ENCODE measurements at regions not wholly inside any gene's neighbourhood (a gene's known extent, or its start where the extent isn't known, plus 50 kb on each side); places are given as distances from the start of the nearest gene placed in this dataset.

GRCh38 chr4:106502106-106502699 is 133.6 kb upstream of the GIMD1 start:
- DNase-seq, result peak; percentile 7
- no peak for TF ChIP-seq EZH2 (IDR thresholded peaks at IDR 0.05; ENCODE audit: borderline replicate concordance, insufficient read depth, low read depth, low read length, poor library complexity, severe bottlenecking)
- TF ChIP-seq, protein P1, sequence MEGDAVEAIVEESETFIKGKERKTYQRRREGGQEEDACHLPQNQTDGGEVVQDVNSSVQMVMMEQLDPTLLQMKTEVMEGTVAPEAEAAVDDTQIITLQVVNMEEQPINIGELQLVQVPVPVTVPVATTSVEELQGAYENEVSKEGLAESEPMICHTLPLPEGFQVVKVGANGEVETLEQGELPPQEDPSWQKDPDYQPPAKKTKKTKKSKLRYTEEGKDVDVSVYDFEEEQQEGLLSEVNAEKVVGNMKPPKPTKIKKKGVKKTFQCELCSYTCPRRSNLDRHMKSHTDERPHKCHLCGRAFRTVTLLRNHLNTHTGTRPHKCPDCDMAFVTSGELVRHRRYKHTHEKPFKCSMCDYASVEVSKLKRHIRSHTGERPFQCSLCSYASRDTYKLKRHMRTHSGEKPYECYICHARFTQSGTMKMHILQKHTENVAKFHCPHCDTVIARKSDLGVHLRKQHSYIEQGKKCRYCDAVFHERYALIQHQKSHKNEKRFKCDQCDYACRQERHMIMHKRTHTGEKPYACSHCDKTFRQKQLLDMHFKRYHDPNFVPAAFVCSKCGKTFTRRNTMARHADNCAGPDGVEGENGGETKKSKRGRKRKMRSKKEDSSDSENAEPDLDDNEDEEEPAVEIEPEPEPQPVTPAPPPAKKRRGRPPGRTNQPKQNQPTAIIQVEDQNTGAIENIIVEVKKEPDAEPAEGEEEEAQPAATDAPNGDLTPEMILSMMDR (IDR thresholded peaks at IDR 0.05), result peak; percentile 51
- ChIA-PET CTCF (no interaction called here), POLR2A (no interaction called here)
- Mint-ChIP-seq H3K27me3 (peaks cover 10% of the 10 kb centered on the region), H3K4me1 (peaks cover 4% of the 10 kb centered on the region), H3K4me3 (no peak overlapping the region), H3K9me3 (ENCODE audit: insufficient read depth) (no peaks in the 10 kb centered on the region), H3K27ac (no peak overlapping the region)
- H3K9ac ChIP-seq (ENCODE audit: low read length), result no peak overlapping the region
- H3K36me3 ChIP-seq (replicated peaks in 1 of 2; ENCODE audit: control extremely low read depth in 1 of 2, control insufficient read depth in 1 of 2, extremely low read depth in 1 of 2, insufficient read depth in 2 of 2, low read length in 1 of 2), result no peaks in the 10 kb centered on the region
- WGBS (ENCODE audit: insufficient coverage), result 9% methylated on average over 6 of the region's 11 CpGs
- H3K9me3 ChIP-seq (ENCODE audit: control extremely low read depth in 1 of 3, control insufficient read depth in 2 of 3, insufficient read depth in 1 of 3, low read length in 2 of 3), result no peaks in the 10 kb centered on the region
- peak overlapping the region; percentile 14 for H2AFZ ChIP-seq (ENCODE audit: insufficient read depth, low read depth, low read length, poor library complexity, severe bottlenecking)
- H3K4me1 ChIP-seq (ENCODE audit: control insufficient read depth in 2 of 2, insufficient read depth in 2 of 2, low read length in 2 of 2), result no peaks in the 10 kb centered on the region
- H3K27ac ChIP-seq (ENCODE audit: low read length in 2 of 2), result no peak overlapping the region
- no peaks in the 10 kb centered on the region for H4K20me1 ChIP-seq (ENCODE audit: control insufficient read depth, insufficient read depth, low read length, poor library complexity, severe bottlenecking)
- no peak for ATAC-seq (ENCODE audit: low read depth)
- no peaks in the 10 kb centered on the region for H3K27me3 ChIP-seq (replicated peaks in 1 of 4; ENCODE audit: control extremely low read depth in 1 of 4, control insufficient read depth in 3 of 4, insufficient read depth in 4 of 4, low read length in 3 of 4)
- H3K4me2 ChIP-seq (replicated peaks; ENCODE audit: low read depth, low read length, poor library complexity, severe bottlenecking), result no peak overlapping the region
- H3K4me3 ChIP-seq (ENCODE audit: control extremely low read depth in 1 of 5, extremely low read depth in 1 of 5, insufficient read depth in 1 of 5, low read depth in 2 of 5, low read length in 4 of 5), result no peak overlapping the region
- intact Hi-C loops (cut with micrococcal nuclease), result loop anchor here (10.0 kb wide), 1 partner anchor 237 kb away; no protein-coding TSS in a partner anchor
- no peaks in the 10 kb centered on the region for H3K79me2 ChIP-seq (ENCODE audit: control insufficient read depth, insufficient read depth, low read length)

- Histone ChIP-seq H3K27me3 (replicated peaks in 1 of 4; ENCODE audit: control extremely low read depth in 1 of 4, control insufficient read depth in 3 of 4, insufficient read depth in 4 of 4, low read length in 3 of 4) (no peaks in the 10 kb centered on the region), H3K79me2 (ENCODE audit: control insufficient read depth, insufficient read depth, low read length) (no peaks in the 10 kb centered on the region), H3K4me1 (ENCODE audit: control insufficient read depth in 2 of 2, insufficient read depth in 2 of 2, low read length in 2 of 2) (no peaks in the 10 kb centered on the region), H2AFZ (ENCODE audit: insufficient read depth, low read depth, low read length, poor library complexity, severe bottlenecking) (no peak overlapping the region), H3K4me3 (ENCODE audit: control extremely low read depth in 1 of 5, extremely low read depth in 1 of 5, insufficient read depth in 1 of 5, low read depth in 2 of 5, low read length in 4 of 5) (no peak overlapping the region), H3K9me3 (ENCODE audit: control extremely low read depth in 1 of 3, control insufficient read depth in 2 of 3, insufficient read depth in 1 of 3, low read length in 2 of 3) (no peaks in the 10 kb centered on the region), H3K27ac (ENCODE audit: low read length in 2 of 2) (no peak overlapping the region), H4K20me1 (ENCODE audit: control insufficient read depth, insufficient read depth, low read length, poor library complexity, severe bottlenecking) (no peaks in the 10 kb centered on the region), H3K36me3 (replicated peaks in 1 of 2; ENCODE audit: control extremely low read depth in 1 of 2, control insufficient read depth in 1 of 2, extremely low read depth in 1 of 2, insufficient read depth in 2 of 2, low read length in 1 of 2) (no peaks in the 10 kb centered on the region), H3K4me2 (replicated peaks; ENCODE audit: low read depth, low read length, poor library complexity, severe bottlenecking) (no peak overlapping the region), H3K9ac (ENCODE audit: low read length) (no peak overlapping the region)
- Mint-ChIP-seq H3K9me3 (ENCODE audit: insufficient read depth) (peaks cover 2% of the 10 kb centered on the region), H3K27ac (no peak overlapping the region), H3K4me1 (peaks cover 4% of the 10 kb centered on the region), H3K4me3 (no peak overlapping the region), H3K27me3 (peaks cover 5% of the 10 kb centered on the region)
- POLR2A ChIA-PET, result no interaction called here
- ATAC-seq (ENCODE audit: low read depth), result no peak
- TF ChIP-seq EZH2 (IDR thresholded peaks at IDR 0.05; ENCODE audit: borderline replicate concordance, insufficient read depth, low read depth, low read length, poor library complexity, severe bottlenecking), result no peak
- TF ChIP-seq, protein P1 (IDR thresholded peaks at IDR 0.05), result no peak
- no peak for DNase-seq
- intact Hi-C loops (cut with micrococcal nuclease), result no loop called here
- 100% methylated on average over 1 of the region's 3 CpGs for WGBS (ENCODE audit: insufficient coverage)
- CTCF ChIA-PET, result no interaction called here
Observed at GRCh38 chr4:106497271-106497670, 128.7 kb upstream of the GIMD1 start.

All from B cell (primary cell).